ENCODE measurements at regions not wholly inside any gene's neighbourhood (a gene's known extent, or its start where the extent isn't known, plus 50 kb on each side); places are given as distances from the start of the nearest gene placed in this dataset.

GRCh38 chr5:170445936-170446335 lies 56.8 kb upstream of the KCNMB1 start:
- Histone ChIP-seq H3K27me3 (ENCODE audit: control insufficient read depth, insufficient read depth, low read length) (no peaks in the 10 kb centered on the region), H3K36me3 (ENCODE audit: control insufficient read depth, insufficient read depth, low read length) (no peaks in the 10 kb centered on the region), H3K4me3 (ENCODE audit: low read depth, low read length) (no peak overlapping the region)
- CTCF ChIA-PET, result interaction anchor here (1.1 to 1.5 kb wide), 2 partner anchors 11 to 191 kb away, joined by 3 to 4 read pairs; no protein-coding TSS in a partner anchor
- TF ChIP-seq, protein P1, sequence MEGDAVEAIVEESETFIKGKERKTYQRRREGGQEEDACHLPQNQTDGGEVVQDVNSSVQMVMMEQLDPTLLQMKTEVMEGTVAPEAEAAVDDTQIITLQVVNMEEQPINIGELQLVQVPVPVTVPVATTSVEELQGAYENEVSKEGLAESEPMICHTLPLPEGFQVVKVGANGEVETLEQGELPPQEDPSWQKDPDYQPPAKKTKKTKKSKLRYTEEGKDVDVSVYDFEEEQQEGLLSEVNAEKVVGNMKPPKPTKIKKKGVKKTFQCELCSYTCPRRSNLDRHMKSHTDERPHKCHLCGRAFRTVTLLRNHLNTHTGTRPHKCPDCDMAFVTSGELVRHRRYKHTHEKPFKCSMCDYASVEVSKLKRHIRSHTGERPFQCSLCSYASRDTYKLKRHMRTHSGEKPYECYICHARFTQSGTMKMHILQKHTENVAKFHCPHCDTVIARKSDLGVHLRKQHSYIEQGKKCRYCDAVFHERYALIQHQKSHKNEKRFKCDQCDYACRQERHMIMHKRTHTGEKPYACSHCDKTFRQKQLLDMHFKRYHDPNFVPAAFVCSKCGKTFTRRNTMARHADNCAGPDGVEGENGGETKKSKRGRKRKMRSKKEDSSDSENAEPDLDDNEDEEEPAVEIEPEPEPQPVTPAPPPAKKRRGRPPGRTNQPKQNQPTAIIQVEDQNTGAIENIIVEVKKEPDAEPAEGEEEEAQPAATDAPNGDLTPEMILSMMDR (IDR thresholded peaks at IDR 0.05; ENCODE audit: insufficient read depth, low read depth, low read length), result no peak
- DNase-seq (ENCODE audit: low read depth), result no peak
- POLR2A ChIA-PET, result no interaction called here

- Histone ChIP-seq H3K36me3 (ENCODE audit: control insufficient read depth, insufficient read depth, low read length) (no peaks in the 10 kb centered on the region), H3K4me3 (ENCODE audit: low read depth, low read length) (no peak overlapping the region), H3K27me3 (ENCODE audit: control insufficient read depth, insufficient read depth, low read length) (no peaks in the 10 kb centered on the region)
- POLR2A ChIA-PET, result no interaction called here
- CTCF ChIA-PET, result interaction anchor here (1.0 to 1.5 kb wide), 2 partner anchors 10 to 192 kb away, joined by 3 read pairs; no protein-coding TSS in a partner anchor
- TF ChIP-seq, protein P1 (IDR thresholded peaks at IDR 0.05; ENCODE audit: insufficient read depth, low read depth, low read length), result no peak
- no peak for DNase-seq (ENCODE audit: low read depth)
Measured at GRCh38 chr5:170444969-170445505, 55.9 kb upstream of the KCNMB1 start.

- DNase-seq (ENCODE audit: low read depth), result no peak
- ChIA-PET CTCF (interaction anchor here (0.7 to 1.0 kb wide), 2 partner anchors 9 to 20 kb away, joined by 3 read pairs; no protein-coding TSS in a partner anchor), POLR2A (no interaction called here)
- Histone ChIP-seq H3K36me3 (ENCODE audit: control insufficient read depth, insufficient read depth, low read length) (no peaks in the 10 kb centered on the region), H3K4me3 (ENCODE audit: low read depth, low read length) (no peak overlapping the region), H3K27me3 (ENCODE audit: control insufficient read depth, insufficient read depth, low read length) (no peaks in the 10 kb centered on the region)
- TF ChIP-seq, protein P1 (IDR thresholded peaks at IDR 0.05; ENCODE audit: insufficient read depth, low read depth, low read length), result no peak
Measured at GRCh38 chr5:170444181-170444580, 55.0 kb upstream of the KCNMB1 start.

GRCh38 chr5:170443624-170444023 lies 54.5 kb upstream of the KCNMB1 start:
- Histone ChIP-seq H3K36me3 (ENCODE audit: control insufficient read depth, insufficient read depth, low read length) (no peaks in the 10 kb centered on the region), H3K27me3 (ENCODE audit: control insufficient read depth, insufficient read depth, low read length) (no peaks in the 10 kb centered on the region), H3K4me3 (ENCODE audit: low read depth, low read length) (no peak overlapping the region)
- POLR2A ChIA-PET, result no interaction called here
- TF ChIP-seq, protein P1 (IDR thresholded peaks at IDR 0.05; ENCODE audit: insufficient read depth, low read depth, low read length), result no peak
- no peak for DNase-seq (ENCODE audit: low read depth)
- CTCF ChIA-PET, result no interaction called here

DNA sequence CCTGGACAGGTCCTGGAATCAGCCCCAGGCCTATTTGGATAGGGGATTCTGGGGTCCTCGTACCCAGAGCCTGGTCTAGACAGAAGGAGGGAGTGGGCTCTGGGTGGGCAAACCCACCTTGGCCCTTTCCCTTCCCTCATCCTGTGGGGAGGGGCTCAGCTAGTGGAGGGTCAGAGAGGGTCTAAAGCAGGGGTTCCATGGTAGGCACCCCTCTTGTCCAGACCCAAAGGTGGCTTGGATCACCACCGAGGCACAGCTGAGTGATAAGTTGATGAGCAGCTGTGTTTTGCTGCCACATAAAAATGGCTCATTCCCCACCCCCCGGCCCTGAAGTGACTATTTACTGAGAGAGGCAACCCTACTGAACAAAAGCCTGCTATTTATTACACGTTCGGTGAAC lies 53.8 kb upstream of the KCNMB1 start:
- ChIA-PET POLR2A (no interaction called here), CTCF (interaction anchor here (1.0 to 1.2 kb wide), 2 partner anchors 12 to 195 kb away, joined by 3 to 4 read pairs; no protein-coding TSS in a partner anchor)
- DNase-seq (ENCODE audit: low read depth), result no peak
- no peaks in the 10 kb centered on the region for H3K27me3 ChIP-seq (ENCODE audit: control insufficient read depth, insufficient read depth, low read length)
- TF ChIP-seq, protein P1 (IDR thresholded peaks at IDR 0.05; ENCODE audit: insufficient read depth, low read depth, low read length), result no peak
- H3K4me3 ChIP-seq (ENCODE audit: low read depth, low read length), result no peak overlapping the region
- no peaks in the 10 kb centered on the region for H3K36me3 ChIP-seq (ENCODE audit: control insufficient read depth, insufficient read depth, low read length)
